WTC11 (cell line): ENCODE measurements at regions not wholly inside any gene's neighbourhood (a gene's known extent, or its start where the extent isn't known, plus 50 kb on each side); places are given as distances from the start of the nearest gene placed in this dataset.

Experiments used
- ATAC-seq: fragments of 200-7000 bp; cut with Tn5 transposase; 2 replicates; pipeline ENCODE4 v1.10.0; 2021; ENCODE audit warnings: mild to moderate bottlenecking, moderate library complexity
- CTCF ChIA-PET: fragments of 300-600 bp; sonication (Branson Sonifier 250); formaldehyde crosslinking; loops from one replicate; lab custom pipeline; 2021; ENCODE audit warnings: antibody characterized with exemption; lab: Charles Lee
- POLR2A ChIA-PET: fragments of 350-600 bp; sonication (Branson Sonifier 250); formaldehyde crosslinking; loops from one replicate; lab custom pipeline; 2021; ENCODE audit warnings: antibody characterized with exemption; lab: Charles Lee
- DNase-seq: peaks from one replicate; pipeline ENCODE4 v3.0.0; 2021; ENCODE audit warnings: low spot score
- H3K27ac Mint-ChIP-seq: 2 replicates; pipeline ENCODE4 v1.8.0; 2021; ENCODE audit warnings: mixed read lengths
- H3K27me3 Mint-ChIP-seq: 2 replicates; pipeline ENCODE4 v1.8.0; 2021; ENCODE audit warnings: low read depth, mild to moderate bottlenecking, moderate library complexity, mixed read lengths
- H3K36me3 Mint-ChIP-seq: 2 replicates; pipeline ENCODE4 v1.8.0; 2021; ENCODE audit warnings: mixed read lengths
- H3K4me1 Mint-ChIP-seq: 2 replicates; pipeline ENCODE4 v1.8.0; 2022; ENCODE audit warnings: mixed read lengths
- H3K4me3 Mint-ChIP-seq: 2 replicates; pipeline ENCODE4 v1.8.0; 2021; ENCODE audit warnings: mild to moderate bottlenecking, moderate library complexity, mixed read lengths
- H3K9me3 Mint-ChIP-seq: 2 replicates; pipeline ENCODE4 v1.8.0; 2021; ENCODE audit warnings: mixed read lengths
- AFF4 ChIP-seq: sonication (generic); formaldehyde crosslinking; IDR thresholded peaks from 2 replicates; pipeline ENCODE4 v1.8.1; 2023; ENCODE audit warnings: mild to moderate bottlenecking, missing genetic modification reagents, borderline replicate concordance
- CBFB ChIP-seq: sonication (generic); formaldehyde crosslinking; IDR thresholded peaks from 2 replicates; pipeline ENCODE4 v1.8.1; 2022; ENCODE audit warnings: mild to moderate bottlenecking, low read depth, missing genetic modification reagents
- FOXK1 ChIP-seq: sonication (generic); formaldehyde crosslinking; IDR thresholded peaks from 2 replicates; pipeline ENCODE4 v1.8.0; 2022; ENCODE audit warnings: mild to moderate bottlenecking, moderate library complexity, missing genetic modification reagents
- JAZF1 ChIP-seq: fragments of 250-450 bp; sonication (Bioruptor Pico); IDR thresholded peaks from 2 replicates; pipeline ENCODE4 v1.9.0; 2021; ENCODE audit warnings: moderate library complexity, mild to moderate bottlenecking, inconsistent platforms
- MLX ChIP-seq: sonication (generic); formaldehyde crosslinking; IDR thresholded peaks from 2 replicates; pipeline ENCODE4 v1.8.1; 2023; ENCODE audit warnings: mild to moderate bottlenecking, missing genetic modification reagents, moderate library complexity
- MYBL2 ChIP-seq: sonication (generic); formaldehyde crosslinking; IDR thresholded peaks from 2 replicates; pipeline ENCODE4 v1.8.1; 2023; ENCODE audit warnings: mild to moderate bottlenecking, moderate library complexity, missing genetic modification reagents
- NFYB ChIP-seq: sonication (generic); formaldehyde crosslinking; conservative IDR thresholded peaks from 2 replicates; pipeline ENCODE4 v1.8.0; 2022; ENCODE audit warnings: low read depth, missing genetic modification reagents
- NR3C1 ChIP-seq: sonication (generic); formaldehyde crosslinking; conservative IDR thresholded peaks from 2 replicates; pipeline ENCODE4 v1.8.1; 2023; ENCODE audit warnings: low read depth, mild to moderate bottlenecking, missing genetic modification reagents
- OVOL2 ChIP-seq: fragments of 250-450 bp; sonication (Bioruptor Pico); IDR thresholded peaks from 2 replicates; pipeline ENCODE4 v1.9.0; 2021; ENCODE audit warnings: mild to moderate bottlenecking, borderline replicate concordance
- TEAD1 ChIP-seq: sonication (generic); formaldehyde crosslinking; IDR thresholded peaks from 2 replicates; pipeline ENCODE4 v1.8.0; 2022; ENCODE audit warnings: mild to moderate bottlenecking, missing genetic modification reagents
- TEAD4 ChIP-seq: sonication (generic); formaldehyde crosslinking; IDR thresholded peaks from 2 replicates; pipeline ENCODE4 v1.8.0; 2022; ENCODE audit warnings: mild to moderate bottlenecking, missing genetic modification reagents
- ZNF138 ChIP-seq: sonication (generic); formaldehyde crosslinking; conservative IDR thresholded peaks from 2 replicates; pipeline ENCODE4 v1.8.1; 2022; ENCODE audit warnings: mild to moderate bottlenecking, moderate library complexity, missing genetic modification reagents
- ZNF281 ChIP-seq: sonication (generic); formaldehyde crosslinking; IDR thresholded peaks from 2 replicates; pipeline ENCODE4 v1.8.0; 2023; ENCODE audit warnings: mild to moderate bottlenecking, missing genetic modification reagents
- ZNF416 ChIP-seq: fragments of 250-450 bp; sonication (Bioruptor Pico); IDR thresholded peaks from 2 replicates; pipeline ENCODE4 v1.9.0; 2021; ENCODE audit warnings: mild to moderate bottlenecking, inconsistent platforms
- TF ChIP-seq, protein P1 (sequence below): sonication (generic); formaldehyde crosslinking; IDR thresholded peaks from 2 replicates; pipeline ENCODE4 v1.8.1; 2023; ENCODE audit warnings: mild to moderate bottlenecking, moderate library complexity, missing genetic modification reagents
- TF ChIP-seq, protein P2 (sequence below): fragments of 200-600 bp; IDR thresholded peaks from 2 replicates; pipeline ENCODE4 v1.8.0; 2022; ENCODE audit warnings: antibody characterized with exemption

GRCh38 chr5:119876522-119876921 is 247.2 kb downstream of the FAM170A start (continued):
- TF ChIP-seq, protein P1, sequence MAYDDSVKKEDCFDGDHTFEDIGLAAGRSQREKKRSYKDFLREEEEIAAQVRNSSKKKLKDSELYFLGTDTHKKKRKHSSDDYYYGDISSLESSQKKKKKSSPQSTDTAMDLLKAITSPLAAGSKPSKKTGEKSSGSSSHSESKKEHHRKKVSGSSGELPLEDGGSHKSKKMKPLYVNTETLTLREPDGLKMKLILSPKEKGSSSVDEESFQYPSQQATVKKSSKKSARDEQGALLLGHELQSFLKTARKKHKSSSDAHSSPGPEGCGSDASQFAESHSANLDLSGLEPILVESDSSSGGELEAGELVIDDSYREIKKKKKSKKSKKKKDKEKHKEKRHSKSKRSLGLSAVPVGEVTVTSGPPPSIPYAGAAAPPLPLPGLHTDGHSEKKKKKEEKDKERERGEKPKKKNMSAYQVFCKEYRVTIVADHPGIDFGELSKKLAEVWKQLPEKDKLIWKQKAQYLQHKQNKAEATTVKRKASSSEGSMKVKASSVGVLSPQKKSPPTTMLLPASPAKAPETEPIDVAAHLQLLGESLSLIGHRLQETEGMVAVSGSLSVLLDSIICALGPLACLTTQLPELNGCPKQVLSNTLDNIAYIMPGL = no peak
- TF ChIP-seq TEAD4 (CRISPR knock-in tag) = no peak

DNA sequence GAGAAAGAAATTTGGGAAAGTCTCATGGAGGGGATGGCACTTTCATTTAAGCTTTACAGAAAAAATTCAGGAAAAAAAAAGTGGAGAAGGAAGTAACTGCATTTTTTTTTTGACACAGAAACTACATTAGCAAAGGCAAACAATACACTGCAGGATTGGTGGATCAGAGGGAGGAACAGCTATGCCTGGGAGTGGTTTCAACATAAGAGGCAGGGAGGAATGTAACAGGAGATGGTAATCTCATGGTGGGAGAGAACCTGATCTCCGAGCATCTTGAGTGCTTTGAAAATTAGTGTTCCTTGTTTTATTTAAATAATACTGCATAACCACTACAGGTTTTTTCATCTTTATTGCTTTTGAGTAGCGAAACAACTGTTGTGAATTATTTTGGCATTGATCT is 249.4 kb downstream of the FAM170A start:
- TF ChIP-seq NFYB (CRISPR knock-in tag) (no peak), OVOL2 (CRISPR knock-in tag) (no peak), NR3C1 (CRISPR knock-in tag) (no peak), MYBL2 (CRISPR knock-in tag) (no peak), ZNF281 (no peak), ZNF416 (CRISPR knock-in tag) (no peak), MLX (CRISPR knock-in tag) (no peak), ZNF138 (no peak), CBFB (no peak), FOXK1 (no peak), JAZF1 (CRISPR knock-in tag) (no peak), AFF4 (CRISPR knock-in tag) (no peak)
- TF ChIP-seq, all 79 proteins: peak for 0
- DNase-seq (no peak), ATAC-seq (peak; percentile 99)
- no peaks in the 10 kb centered on the region for H3K27me3 Mint-ChIP-seq
- CTCF ChIA-PET = no interaction called here
- no peaks in the 10 kb centered on the region for H3K9me3 Mint-ChIP-seq
- POLR2A ChIA-PET = no interaction called here
- no peak overlapping the region; the same call in 1 of the 2 replicates for H3K27ac Mint-ChIP-seq
- H3K36me3 Mint-ChIP-seq = no peaks in the 10 kb centered on the region
- H3K4me3 Mint-ChIP-seq = no peak overlapping the region
- peaks cover 12% of the 10 kb centered on the region for H3K4me1 Mint-ChIP-seq

- DNase-seq (no peak), ATAC-seq (no peak)
- POLR2A ChIA-PET = no interaction called here
- TF ChIP-seq ZNF138 (no peak), TEAD1 (CRISPR knock-in tag) (no peak)
- TF ChIP-seq, protein P2, sequence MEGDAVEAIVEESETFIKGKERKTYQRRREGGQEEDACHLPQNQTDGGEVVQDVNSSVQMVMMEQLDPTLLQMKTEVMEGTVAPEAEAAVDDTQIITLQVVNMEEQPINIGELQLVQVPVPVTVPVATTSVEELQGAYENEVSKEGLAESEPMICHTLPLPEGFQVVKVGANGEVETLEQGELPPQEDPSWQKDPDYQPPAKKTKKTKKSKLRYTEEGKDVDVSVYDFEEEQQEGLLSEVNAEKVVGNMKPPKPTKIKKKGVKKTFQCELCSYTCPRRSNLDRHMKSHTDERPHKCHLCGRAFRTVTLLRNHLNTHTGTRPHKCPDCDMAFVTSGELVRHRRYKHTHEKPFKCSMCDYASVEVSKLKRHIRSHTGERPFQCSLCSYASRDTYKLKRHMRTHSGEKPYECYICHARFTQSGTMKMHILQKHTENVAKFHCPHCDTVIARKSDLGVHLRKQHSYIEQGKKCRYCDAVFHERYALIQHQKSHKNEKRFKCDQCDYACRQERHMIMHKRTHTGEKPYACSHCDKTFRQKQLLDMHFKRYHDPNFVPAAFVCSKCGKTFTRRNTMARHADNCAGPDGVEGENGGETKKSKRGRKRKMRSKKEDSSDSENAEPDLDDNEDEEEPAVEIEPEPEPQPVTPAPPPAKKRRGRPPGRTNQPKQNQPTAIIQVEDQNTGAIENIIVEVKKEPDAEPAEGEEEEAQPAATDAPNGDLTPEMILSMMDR = no peak
- no peaks in the 10 kb centered on the region for H3K36me3 Mint-ChIP-seq
- peaks cover 9% of the 10 kb centered on the region for H3K4me1 Mint-ChIP-seq
- CTCF ChIA-PET = no interaction called here
- H3K27ac Mint-ChIP-seq = no peak overlapping the region
- H3K27me3 Mint-ChIP-seq = no peaks in the 10 kb centered on the region
- H3K4me3 Mint-ChIP-seq = no peak overlapping the region
- H3K9me3 Mint-ChIP-seq = no peaks in the 10 kb centered on the region
These were observed 250.1 kb downstream of the FAM170A start for GRCh38 chr5:119879446-119879845.
